HG03097 (cell line): ENCODE measurements at regions not wholly inside any gene's neighbourhood (a gene's known extent, or its start where the extent isn't known, plus 50 kb on each side); places are given as distances from the start of the nearest gene placed in this dataset.
"Not testable (repeated sequence)": the region's sequence is repeated elsewhere in the genome, so short reads cannot be mapped to it uniquely, and the experiment has no call there.

Experiments
- ATAC-seq: cut with Tn5 transposase; IDR thresholded peaks from one replicate; pipeline ENCODE4 v1.9.1; 2021; ENCODE audit not compliant: unreplicated experiment, low FRiP score

- no peak for ATAC-seq
Observed at GRCh38 chr2:2495606-2496005, 164.5 kb upstream of the MYT1L start.

- ATAC-seq, result no peak
Observed at GRCh38 chr2:2493496-2493895, 162.4 kb upstream of the MYT1L start.

- ATAC-seq, result no peak
Observed at GRCh38 chr2:2492800-2493199, 161.7 kb upstream of the MYT1L start.

DNA sequence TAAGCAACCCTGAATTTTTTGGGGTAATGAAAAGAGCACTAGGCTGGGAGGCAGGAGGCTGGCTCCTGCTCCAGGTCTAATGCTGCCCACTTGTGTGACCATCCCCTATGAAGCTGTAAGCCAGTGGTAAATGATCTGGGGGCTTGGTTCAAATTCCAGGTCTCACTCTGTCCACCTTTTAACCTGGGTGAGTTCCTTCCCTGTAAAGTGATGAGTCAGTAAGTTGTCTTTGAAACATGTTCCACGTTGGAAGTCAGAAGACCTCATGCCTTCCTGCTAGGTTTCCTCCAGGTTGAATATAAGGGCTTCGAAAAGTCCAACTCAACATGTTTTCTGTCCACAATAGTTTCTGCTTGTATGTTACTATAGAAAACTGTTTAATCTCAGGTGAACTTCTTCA lies 160.9 kb upstream of the MYT1L start:
- no peak for ATAC-seq

DNA sequence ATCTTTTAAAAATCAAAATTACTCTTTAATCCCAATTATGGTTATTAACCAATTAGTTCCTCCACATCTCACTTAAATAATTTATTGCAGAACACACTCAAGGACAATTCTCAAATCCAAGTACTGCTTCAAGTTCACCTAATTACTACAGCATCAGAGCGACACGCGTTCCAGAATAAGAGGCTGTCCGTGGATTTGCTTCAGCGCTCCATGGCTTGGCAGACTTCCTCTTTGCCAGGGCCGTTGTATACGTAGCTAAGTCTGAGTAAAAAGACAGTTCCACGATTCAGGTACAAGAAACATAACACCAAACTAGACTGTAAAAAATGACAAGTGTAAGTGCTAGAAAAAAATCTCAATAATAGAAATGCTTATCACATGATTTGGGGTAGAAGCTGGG lies 153.2 kb upstream of the MYT1L start:
- no peak for ATAC-seq

DNA sequence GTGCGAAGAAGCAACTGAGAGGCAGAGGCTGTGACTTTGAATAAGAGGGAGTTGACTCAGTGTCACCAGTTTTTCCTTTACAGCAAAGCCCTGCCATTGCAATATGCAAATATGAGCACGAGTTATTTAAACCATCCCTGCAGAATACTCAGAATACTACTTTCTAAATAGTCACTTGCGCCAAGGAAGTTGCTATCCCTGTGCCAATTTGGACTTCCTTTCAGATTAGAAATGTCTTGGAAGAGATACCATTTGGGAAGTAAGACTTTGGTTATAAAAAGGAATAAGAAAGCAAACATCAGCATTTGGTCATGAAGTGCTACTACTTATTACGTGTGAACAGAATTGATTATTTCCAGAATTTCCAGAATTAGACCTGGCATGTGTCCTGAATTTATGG lies 151.8 kb upstream of the MYT1L start:
- no peak for ATAC-seq

GRCh38 chr2:2472881-2473280 lies 141.8 kb upstream of the MYT1L start:
- no peak for ATAC-seq

GRCh38 chr2:2472044-2472443 lies 141.0 kb upstream of the MYT1L start:
- ATAC-seq, result no peak

GRCh38 chr2:2466534-2466933 lies 135.5 kb upstream of the MYT1L start:
- ATAC-seq, result no peak

DNA sequence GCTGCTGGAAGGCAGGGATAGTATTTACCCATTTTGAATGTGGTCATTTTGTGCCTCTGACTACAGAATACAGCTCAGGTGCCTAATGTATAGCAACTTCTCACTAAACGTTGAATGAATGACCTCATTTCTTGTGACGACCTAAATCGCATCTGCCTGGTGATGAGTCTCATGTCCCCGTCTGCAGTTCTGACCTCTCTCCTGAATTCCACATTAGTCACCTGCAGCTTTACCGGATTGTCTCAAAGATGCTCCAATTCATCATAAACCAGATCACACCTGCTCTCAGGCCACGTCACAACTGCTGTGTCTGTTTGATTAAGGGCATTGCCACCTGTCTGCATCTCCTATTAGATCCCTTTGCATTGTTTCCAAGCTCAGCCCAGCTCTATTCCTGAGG lies 133.6 kb upstream of the MYT1L start:
- ATAC-seq, result no peak

- no peak for ATAC-seq
Observed at GRCh38 chr2:2464094-2464493, 133.0 kb upstream of the MYT1L start.

DNA sequence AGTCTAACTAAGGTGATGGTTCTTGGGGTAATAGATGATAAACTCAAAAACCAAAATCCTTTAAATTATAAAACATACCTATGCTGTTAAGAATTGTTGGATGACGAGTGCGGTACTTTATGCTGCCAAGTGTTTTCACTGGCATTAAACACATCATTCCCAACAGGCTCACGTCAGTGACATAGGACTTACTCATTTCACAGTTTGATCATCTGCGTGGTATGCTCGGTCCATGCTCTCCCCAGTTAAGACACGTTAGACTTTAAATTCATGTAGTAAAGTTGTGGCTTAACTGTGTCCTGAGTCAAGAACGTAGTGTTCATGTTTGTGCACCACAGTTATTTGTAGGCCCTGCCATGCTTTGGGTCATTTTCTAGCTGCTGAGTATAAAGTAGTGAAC lies 125.6 kb upstream of the MYT1L start:
- no peak for ATAC-seq

- no peak for ATAC-seq
Observed at GRCh38 chr2:2455151-2455550, 124.1 kb upstream of the MYT1L start.

GRCh38 chr2:2452961-2453360 lies 121.9 kb upstream of the MYT1L start:
- no peak for ATAC-seq

DNA sequence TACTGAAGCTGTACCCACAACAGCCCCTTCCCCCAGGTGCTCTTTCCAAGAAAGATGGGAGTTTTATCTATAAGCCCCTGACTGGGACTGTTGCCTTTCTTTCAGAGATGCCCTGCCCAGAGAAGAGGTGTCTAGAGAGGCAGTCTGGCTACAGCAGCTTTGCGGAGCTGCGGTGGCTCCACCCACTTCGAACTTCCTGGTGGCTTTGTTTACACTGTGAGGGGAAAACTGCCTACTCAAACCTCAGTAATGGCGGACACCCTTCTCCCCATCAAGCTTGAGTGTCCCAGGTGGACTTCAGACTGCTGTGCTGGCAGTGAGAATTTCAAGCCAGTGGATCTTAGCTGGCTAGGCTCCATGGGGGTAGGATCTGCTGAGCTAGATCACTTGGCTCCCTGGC lies 120.2 kb upstream of the MYT1L start:
- not testable (repeated sequence) for ATAC-seq

GRCh38 chr2:2448178-2448577 lies 117.1 kb upstream of the MYT1L start:
- ATAC-seq, result no peak

DNA sequence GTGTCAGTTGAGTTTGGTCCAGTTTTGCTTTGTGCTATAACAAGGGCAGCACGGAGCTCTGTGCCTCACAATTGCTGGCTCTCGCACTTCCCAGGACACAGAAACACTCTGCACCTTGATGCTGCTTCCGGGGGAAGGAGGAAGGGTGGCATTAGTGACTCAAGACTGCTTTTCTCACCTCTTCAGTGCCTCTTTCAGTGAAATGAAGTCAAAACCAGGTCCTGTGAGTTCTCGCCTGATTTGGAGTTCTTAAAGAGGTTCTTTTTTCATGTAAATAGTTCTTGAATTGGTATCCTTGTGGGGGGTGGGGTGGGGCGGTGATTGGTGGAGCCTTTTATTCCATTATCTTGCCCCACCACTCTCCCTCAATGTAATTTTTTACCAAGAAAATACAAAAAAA lies 91.5 kb upstream of the MYT1L start:
- no peak for ATAC-seq

- ATAC-seq, result no peak
Observed at GRCh38 chr2:2413525-2413924, 82.5 kb upstream of the MYT1L start.

DNA sequence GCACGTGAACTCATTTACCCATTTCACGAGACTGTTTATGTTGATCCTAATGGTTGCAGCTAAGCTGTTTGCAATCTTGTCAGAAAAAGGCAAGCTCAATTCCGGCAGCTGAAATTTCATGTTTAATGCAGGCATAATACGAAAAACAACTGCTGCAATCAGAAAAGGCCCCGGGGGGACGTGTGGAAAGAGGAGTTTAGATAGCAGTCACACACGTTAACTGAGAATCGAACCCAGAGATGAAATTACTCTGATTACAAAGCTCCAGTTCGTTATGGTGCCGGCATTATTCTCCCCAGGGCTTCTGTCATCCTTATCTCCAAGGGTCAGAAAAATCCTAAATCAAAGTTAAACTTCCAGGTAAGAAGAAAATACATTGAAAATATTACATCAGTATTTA lies 79.9 kb upstream of the MYT1L start:
- ATAC-seq, result no peak

- ATAC-seq, result no peak
Observed at GRCh38 chr2:2409481-2409880, 78.4 kb upstream of the MYT1L start.

DNA sequence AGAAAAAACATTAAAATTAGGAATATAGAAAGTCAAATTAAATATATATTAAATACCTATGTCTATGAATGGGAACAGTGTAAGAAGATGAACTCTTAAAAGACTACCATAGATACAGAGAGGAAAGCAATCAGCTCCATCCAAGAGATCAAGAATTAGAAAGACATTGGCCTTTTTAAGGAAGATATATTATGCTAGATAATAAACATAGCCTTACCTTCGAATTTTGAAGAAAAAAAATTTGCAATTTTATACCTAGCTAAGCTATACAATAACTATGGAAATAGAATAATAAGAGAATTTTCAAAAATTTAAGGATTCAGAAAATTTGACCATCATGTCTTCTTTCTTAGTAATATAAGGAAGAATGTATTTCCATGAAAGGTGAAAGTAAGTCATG lies 74.7 kb upstream of the MYT1L start:
- no peak for ATAC-seq

GRCh38 chr2:2400286-2401038 lies 69.4 kb upstream of the MYT1L start:
- no peak for ATAC-seq

DNA sequence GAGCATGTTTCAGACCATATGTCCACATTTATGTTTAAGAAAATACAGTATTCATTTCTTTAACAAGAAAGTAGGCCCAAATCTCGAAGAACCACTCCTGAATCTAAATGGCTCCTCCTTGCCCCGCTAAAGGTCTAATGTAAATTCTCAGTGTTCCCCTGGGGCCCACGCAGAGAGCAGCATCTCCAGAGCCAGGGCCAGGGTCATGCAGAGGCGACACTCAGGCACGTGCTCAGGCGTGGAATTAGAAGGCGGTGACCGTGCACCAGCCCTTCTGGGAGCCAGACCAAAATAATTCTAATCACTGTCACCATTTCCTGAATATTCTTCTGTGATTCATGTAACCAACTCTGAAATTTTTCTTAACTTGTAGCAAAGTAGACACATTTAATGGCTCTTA lies 68.3 kb upstream of the MYT1L start:
- ATAC-seq, result no peak
